GM12892 (cell line): ENCODE measurements at regions not wholly inside any gene's neighbourhood (a gene's known extent, or its start where the extent isn't known, plus 50 kb on each side); places are given as distances from the start of the nearest gene placed in this dataset.

ENCODE experiments used
- POLR2A ChIP-seq: IDR thresholded peaks from 2 replicates; pipeline ENCODE4 v1.6.1; 2011; ENCODE audit warnings: low read depth, low read length, control low read depth
- POLR2AphosphoS5 ChIP-seq: IDR thresholded peaks from 2 replicates; pipeline ENCODE4 v1.6.1; 2011; ENCODE audit warnings: low read depth, low read length, control low read depth
- TAF1 ChIP-seq: IDR thresholded peaks from 2 replicates; pipeline ENCODE4 v1.6.1; 2011; ENCODE audit warnings: low read depth, mild to moderate bottlenecking, control low read depth, low read length, borderline replicate concordance

- TF ChIP-seq POLR2A, result no peak
- TF ChIP-seq POLR2AphosphoS5, result no peak
- no peak for TF ChIP-seq TAF1
These were observed 127.5 kb upstream of the GK2 start for GRCh38 chr4:79535516-79535915.
